Upper lobe of left lung (tissue), 4 donors: ENCODE measurements at regions not wholly inside any gene's neighbourhood (a gene's known extent, or its start where the extent isn't known, plus 50 kb on each side); places are given as distances from the start of the nearest gene placed in this dataset.

Source experiments
- EP300 ChIP-seq, 4 donors: sonication (generic); formaldehyde crosslinking; IDR thresholded peaks; one replicate each; pipeline ENCODE4 v1.5.1; 2017; ENCODE audit warnings: antibody characterized with exemption in 4 of 4, control low read depth in 2 of 4
- POLR2A ChIP-seq, 4 donors: fragments of 450-650 bp; IDR thresholded peaks; one replicate each; pipeline ENCODE4 v1.5.1; 2016 to 2017; ENCODE audit warnings: antibody characterized with exemption in 4 of 4, mild to moderate bottlenecking in 2 of 4
- POLR2AphosphoS5 ChIP-seq, 2 donors: sonication (generic); formaldehyde crosslinking; IDR thresholded peaks; one replicate each; pipeline ENCODE4 v1.5.1; 2017; ENCODE audit warnings: antibody characterized with exemption in 2 of 2
- TF ChIP-seq, protein P1 (sequence below), 6 experiments: fragments of 450-650 bp in 4 of 6; fragments of 200-600 bp in 2 of 6; sonication (generic) in 2 of 6; IDR thresholded peaks; one replicate each; pipeline ENCODE4 v1.5.1; 2016 to 2019; ENCODE audit warnings: antibody characterized with exemption in 6 of 6

GRCh38 chr2:147310335-147311057, 534.3 kb upstream of the ACVR2A start:
- TF ChIP-seq POLR2A (IDR thresholded peaks at IDR 0.05) (no peak), POLR2AphosphoS5 (IDR thresholded peaks at IDR 0.05) (no peak), EP300 (IDR thresholded peaks at IDR 0.05) (no peak)
- TF ChIP-seq, protein P1, sequence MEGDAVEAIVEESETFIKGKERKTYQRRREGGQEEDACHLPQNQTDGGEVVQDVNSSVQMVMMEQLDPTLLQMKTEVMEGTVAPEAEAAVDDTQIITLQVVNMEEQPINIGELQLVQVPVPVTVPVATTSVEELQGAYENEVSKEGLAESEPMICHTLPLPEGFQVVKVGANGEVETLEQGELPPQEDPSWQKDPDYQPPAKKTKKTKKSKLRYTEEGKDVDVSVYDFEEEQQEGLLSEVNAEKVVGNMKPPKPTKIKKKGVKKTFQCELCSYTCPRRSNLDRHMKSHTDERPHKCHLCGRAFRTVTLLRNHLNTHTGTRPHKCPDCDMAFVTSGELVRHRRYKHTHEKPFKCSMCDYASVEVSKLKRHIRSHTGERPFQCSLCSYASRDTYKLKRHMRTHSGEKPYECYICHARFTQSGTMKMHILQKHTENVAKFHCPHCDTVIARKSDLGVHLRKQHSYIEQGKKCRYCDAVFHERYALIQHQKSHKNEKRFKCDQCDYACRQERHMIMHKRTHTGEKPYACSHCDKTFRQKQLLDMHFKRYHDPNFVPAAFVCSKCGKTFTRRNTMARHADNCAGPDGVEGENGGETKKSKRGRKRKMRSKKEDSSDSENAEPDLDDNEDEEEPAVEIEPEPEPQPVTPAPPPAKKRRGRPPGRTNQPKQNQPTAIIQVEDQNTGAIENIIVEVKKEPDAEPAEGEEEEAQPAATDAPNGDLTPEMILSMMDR (IDR thresholded peaks at IDR 0.05) = no peak
